ENCODE measurements at regions not wholly inside any gene's neighbourhood (a gene's known extent, or its start where the extent isn't known, plus 50 kb on each side); places are given as distances from the start of the nearest gene placed in this dataset.

DNA sequence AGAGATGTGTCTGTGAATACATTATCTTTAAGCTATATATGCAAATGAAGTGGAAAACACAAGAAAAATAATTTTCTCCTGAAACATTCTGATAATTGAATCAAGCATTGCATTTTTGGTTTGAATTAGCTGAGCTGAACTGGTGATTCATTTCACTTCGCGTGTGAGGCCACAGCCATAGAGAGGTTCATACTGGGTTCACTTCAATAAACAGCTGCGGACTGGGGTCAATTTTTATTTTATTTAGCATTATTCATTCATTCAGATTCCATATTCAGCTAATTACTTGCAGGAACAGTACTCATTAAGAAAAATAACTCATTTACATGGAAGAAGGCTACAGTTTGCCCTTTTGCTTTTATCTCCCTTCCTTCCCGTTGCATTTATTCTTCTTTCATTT, 195.2 kb upstream of the LRIG3 start:
- TF ChIP-seq CTCF (conservative IDR thresholded peaks at IDR 0.05; ENCODE audit: low read length): no peak
- no peak for TF ChIP-seq EZH2phosphoT487 (IDR thresholded peaks at IDR 0.05; ENCODE audit: borderline replicate concordance, low read depth, low read length)
